ENCODE measurements at regions not wholly inside any gene's neighbourhood (a gene's known extent, or its start where the extent isn't known, plus 50 kb on each side); places are given as distances from the start of the nearest gene placed in this dataset.

DNA sequence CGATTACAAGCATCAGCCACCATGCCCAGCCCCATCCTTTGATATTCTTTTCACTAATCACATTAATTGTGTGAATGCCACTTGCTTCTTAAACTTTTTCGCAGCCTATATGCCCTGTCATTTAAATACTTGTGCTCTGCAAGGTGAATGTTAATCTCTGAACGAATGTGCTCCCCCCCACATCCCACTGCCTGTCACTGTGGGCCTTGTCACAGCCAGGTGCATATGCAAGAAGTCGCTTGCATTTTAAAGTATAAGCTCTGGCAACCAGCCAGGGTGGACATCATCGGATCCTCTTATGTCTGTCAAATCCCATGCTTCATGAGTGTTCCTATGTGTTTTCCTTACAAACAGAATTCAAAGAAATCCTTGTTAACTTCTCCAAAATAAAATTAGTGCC lies 304.4 kb downstream of the GALR1 start:
- H3K27ac ChIP-seq, result no peak overlapping the region
- H3K4me3 ChIP-seq, result no peak overlapping the region
- no peaks in the 10 kb centered on the region for H3K27me3 ChIP-seq
- no peaks in the 10 kb centered on the region for H3K4me1 ChIP-seq
- whole genome bisulfite sequencing, 2 donors, result 88 to 89% methylated on average over 5 of the region's 5 CpGs
- no peaks in the 10 kb centered on the region for H3K9me3 ChIP-seq
- no peak for DNase-seq
- TF ChIP-seq POLR2A (IDR thresholded peaks at IDR 0.05) (no peak), CTCF (IDR thresholded peaks at IDR 0.05) (no peak)
- no peaks in the 10 kb centered on the region for H3K36me3 ChIP-seq (ENCODE audit: low read depth, missing control alignments)
- intact Hi-C loops (cut with DNase I; ENCODE audit: low total_unique reads), result no loop called here

- intact Hi-C loops (cut with DNase I; ENCODE audit: low total_unique reads), result no loop called here
Observed at GRCh38 chr18:77557046-77557587, 307.5 kb downstream of the GALR1 start.

DNA sequence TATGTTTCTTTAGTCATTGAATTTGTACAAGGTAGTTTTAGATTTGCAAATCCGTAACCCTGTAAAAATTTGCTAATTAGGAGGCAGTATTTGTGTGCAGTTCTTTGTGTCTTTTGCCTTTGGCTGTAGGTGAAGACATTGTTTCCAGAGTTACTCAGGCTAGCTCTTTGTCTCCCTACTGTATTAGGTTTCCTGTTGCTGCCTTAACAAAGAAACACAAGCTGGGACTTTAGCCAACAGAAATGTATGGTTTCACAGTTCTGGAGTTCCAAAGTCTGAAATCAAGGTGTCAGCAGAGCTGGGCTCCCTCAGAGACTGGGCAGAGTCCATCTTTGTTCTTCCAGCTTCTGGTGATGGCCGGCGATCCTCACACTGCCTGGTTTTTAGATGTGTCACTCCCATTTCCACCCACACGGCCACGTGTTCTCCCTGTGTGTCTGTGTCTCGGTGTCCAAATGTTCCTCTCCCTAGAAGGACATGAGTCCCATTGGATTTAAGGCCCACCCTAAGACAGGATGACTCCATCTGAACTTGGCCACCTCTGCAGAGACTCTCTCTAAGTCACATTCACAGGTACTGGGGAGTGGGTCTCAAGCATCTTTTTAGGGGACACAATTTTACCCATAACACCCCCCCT lies 309.7 kb downstream of the GALR1 start:
- no peaks in the 10 kb centered on the region for H3K9me3 ChIP-seq
- 79 to 84% methylated on average over 6 of the region's 6 CpGs for WGBS, 2 donors

More at GRCh38 chr18:77557046-77557587, 307.5 kb downstream of the GALR1 start:
- WGBS, 2 donors, result 58 to 64% methylated on average over 7 of the region's 7 CpGs
- Histone ChIP-seq H3K36me3 (ENCODE audit: low read depth, missing control alignments) (no peaks in the 10 kb centered on the region), H3K27ac (no peak overlapping the region), H3K4me3 (no peak overlapping the region), H3K9me3 (no peaks in the 10 kb centered on the region), H3K4me1 (no peaks in the 10 kb centered on the region), H3K27me3 (no peaks in the 10 kb centered on the region)
- DNase-seq, result no peak
- TF ChIP-seq POLR2A (IDR thresholded peaks at IDR 0.05) (no peak), CTCF (IDR thresholded peaks at IDR 0.05) (no peak)

DNA sequence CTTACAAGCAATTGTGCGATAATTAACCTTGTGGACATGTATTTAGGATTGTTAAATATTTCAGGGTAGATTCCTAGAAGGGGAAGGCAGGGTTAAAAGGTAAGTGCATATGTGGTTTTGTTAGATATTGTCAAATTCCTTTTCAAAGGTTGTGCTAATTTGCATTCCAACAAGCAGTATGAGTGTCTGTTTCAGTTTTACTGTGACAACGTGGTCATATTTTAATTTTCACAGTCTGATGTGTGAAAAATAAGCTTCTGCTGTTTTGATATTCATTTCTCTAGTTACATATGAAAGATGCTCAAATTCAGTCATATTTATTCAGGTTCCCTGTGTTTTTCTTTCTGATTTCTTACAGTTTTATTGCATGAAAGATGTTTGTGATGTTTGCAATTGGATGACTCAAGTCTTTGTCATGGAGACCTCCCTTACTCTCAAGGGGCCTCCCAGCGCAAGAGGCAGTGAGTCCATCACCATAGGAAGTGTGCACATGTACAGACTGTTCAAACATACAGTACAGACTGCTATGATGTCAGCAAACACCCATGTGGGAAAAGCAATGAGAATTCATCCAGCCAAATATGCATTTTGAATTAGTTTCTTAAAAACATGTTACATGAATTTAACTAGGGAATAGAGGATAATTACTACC lies 310.8 kb downstream of the GALR1 start:
- H3K4me3 ChIP-seq, result no peak overlapping the region
- H3K27ac ChIP-seq, result no peak overlapping the region
- no peak for DNase-seq
- TF ChIP-seq CTCF (IDR thresholded peaks at IDR 0.05) (no peak), POLR2A (IDR thresholded peaks at IDR 0.05) (no peak)
- WGBS, 2 donors, result 71 to 77% methylated on average over 3 of the region's 3 CpGs
- intact Hi-C loops (cut with DNase I; ENCODE audit: low total_unique reads), result no loop called here
- H3K36me3 ChIP-seq (ENCODE audit: low read depth, missing control alignments), result no peaks in the 10 kb centered on the region
- H3K9me3 ChIP-seq, result no peaks in the 10 kb centered on the region
- no peaks in the 10 kb centered on the region for H3K4me1 ChIP-seq
- H3K27me3 ChIP-seq, result no peaks in the 10 kb centered on the region

More for the DNA sequence above, 309.7 kb downstream of the GALR1 start:
- no peaks in the 10 kb centered on the region for H3K27me3 ChIP-seq
- H3K4me3 ChIP-seq, result no peak overlapping the region
- intact Hi-C loops (cut with DNase I; ENCODE audit: low total_unique reads), result no loop called here
- no peaks in the 10 kb centered on the region for H3K4me1 ChIP-seq
- no peaks in the 10 kb centered on the region for H3K36me3 ChIP-seq (ENCODE audit: low read depth, missing control alignments)
- no peak overlapping the region for H3K27ac ChIP-seq
- TF ChIP-seq POLR2A (IDR thresholded peaks at IDR 0.05) (no peak), CTCF (IDR thresholded peaks at IDR 0.05) (no peak)
- no peak for DNase-seq
